Activated CD8-positive, alpha-beta T cell treated with anti-CD3 and anti-CD28 coated beads for 36 hours (primary cell): ENCODE measurements at regions not wholly inside any gene's neighbourhood (a gene's known extent, or its start where the extent isn't known, plus 50 kb on each side); places are given as distances from the start of the nearest gene placed in this dataset.

Experiments used
- ATAC-seq: fragments of 200-7000 bp; cut with Tn5 transposase; one replicate; pipeline ENCODE4 v1.10.0; 2021; ENCODE audit warnings: mild to moderate bottlenecking, moderate library complexity
- CTCF ChIA-PET: fragments of 350-600 bp; sonication (Branson Sonifier 250); formaldehyde crosslinking; loops from one replicate; lab custom pipeline; 2021; ENCODE audit warnings: antibody characterized with exemption; lab: Charles Lee
- POLR2A ChIA-PET: fragments of 350-600 bp; sonication (Branson Sonifier 250); formaldehyde crosslinking; loops from one replicate; lab custom pipeline; 2021; ENCODE audit warnings: antibody characterized with exemption; lab: Charles Lee
- DNase-seq: peaks from one replicate; pipeline ENCODE4 v3.0.0-alpha.2; 2020
- H3K27ac Mint-ChIP-seq: one replicate; pipeline ENCODE4 v1.8.0; 2021; ENCODE audit warnings: mild to moderate bottlenecking, mixed read lengths
- H3K27me3 Mint-ChIP-seq: one replicate; pipeline ENCODE4 v1.8.0; 2021; ENCODE audit warnings: mixed read lengths
- H3K36me3 Mint-ChIP-seq: one replicate; pipeline ENCODE4 v1.8.0; 2021; ENCODE audit warnings: low read depth, mixed read lengths
- H3K4me1 Mint-ChIP-seq: one replicate; pipeline ENCODE4 v1.8.0; 2021; ENCODE audit warnings: low read depth, mixed read lengths
- H3K4me3 Mint-ChIP-seq: one replicate; pipeline ENCODE4 v1.8.0; 2021; ENCODE audit warnings: mild to moderate bottlenecking, moderate library complexity, mixed read lengths
- H3K9me3 Mint-ChIP-seq: one replicate; pipeline ENCODE4 v1.8.0; 2021; ENCODE audit warnings: mixed read lengths
- intact Hi-C: fragments of 100-400 bp; cut with micrococcal nuclease; formaldehyde crosslinking; loops from one replicate; pipeline ENCODE4 v1.10.0; 2022
- TF ChIP-seq, protein P1 (sequence below): fragments of 200-600 bp; IDR thresholded peaks from one replicate; pipeline ENCODE4 v1.8.0; 2022; ENCODE audit warnings: antibody characterized with exemption, mild to moderate bottlenecking

DNA sequence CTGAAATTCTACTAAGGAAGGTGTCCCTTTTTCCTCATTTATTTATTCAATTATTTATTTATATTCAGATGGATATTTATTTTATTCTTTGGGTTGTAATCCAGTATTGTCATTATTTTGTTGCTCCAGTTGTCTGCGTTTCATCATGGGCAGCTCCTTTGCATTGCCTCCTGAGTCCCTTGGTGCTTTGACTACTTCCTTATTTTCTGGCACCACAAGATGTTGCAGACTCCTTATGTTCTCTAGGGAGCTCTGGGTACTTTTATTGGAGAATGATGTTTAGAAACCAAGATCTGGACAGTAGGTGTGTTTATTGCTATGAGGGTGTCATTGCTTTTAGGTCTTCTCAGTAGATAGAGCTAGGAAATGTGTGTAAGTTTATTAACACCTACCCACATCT lies 59.9 kb upstream of the ERRFI1 start:
- Mint-ChIP-seq H3K27ac (no peak overlapping the region), H3K9me3 (no peaks in the 10 kb centered on the region), H3K4me1 (peaks cover 10% of the 10 kb centered on the region), H3K36me3 (no peaks in the 10 kb centered on the region), H3K27me3 (peaks cover 8% of the 10 kb centered on the region), H3K4me3 (no peak overlapping the region)
- ChIA-PET CTCF (interaction anchor here (3.6 kb wide), 1 partner anchor 71 kb away, joined by 12 read pairs; no protein-coding TSS in a partner anchor), POLR2A (no interaction called here)
- DNase-seq (no peak), ATAC-seq (no peak)
- intact Hi-C loops = no loop called here
- TF ChIP-seq, protein P1, sequence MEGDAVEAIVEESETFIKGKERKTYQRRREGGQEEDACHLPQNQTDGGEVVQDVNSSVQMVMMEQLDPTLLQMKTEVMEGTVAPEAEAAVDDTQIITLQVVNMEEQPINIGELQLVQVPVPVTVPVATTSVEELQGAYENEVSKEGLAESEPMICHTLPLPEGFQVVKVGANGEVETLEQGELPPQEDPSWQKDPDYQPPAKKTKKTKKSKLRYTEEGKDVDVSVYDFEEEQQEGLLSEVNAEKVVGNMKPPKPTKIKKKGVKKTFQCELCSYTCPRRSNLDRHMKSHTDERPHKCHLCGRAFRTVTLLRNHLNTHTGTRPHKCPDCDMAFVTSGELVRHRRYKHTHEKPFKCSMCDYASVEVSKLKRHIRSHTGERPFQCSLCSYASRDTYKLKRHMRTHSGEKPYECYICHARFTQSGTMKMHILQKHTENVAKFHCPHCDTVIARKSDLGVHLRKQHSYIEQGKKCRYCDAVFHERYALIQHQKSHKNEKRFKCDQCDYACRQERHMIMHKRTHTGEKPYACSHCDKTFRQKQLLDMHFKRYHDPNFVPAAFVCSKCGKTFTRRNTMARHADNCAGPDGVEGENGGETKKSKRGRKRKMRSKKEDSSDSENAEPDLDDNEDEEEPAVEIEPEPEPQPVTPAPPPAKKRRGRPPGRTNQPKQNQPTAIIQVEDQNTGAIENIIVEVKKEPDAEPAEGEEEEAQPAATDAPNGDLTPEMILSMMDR = no peak

DNA sequence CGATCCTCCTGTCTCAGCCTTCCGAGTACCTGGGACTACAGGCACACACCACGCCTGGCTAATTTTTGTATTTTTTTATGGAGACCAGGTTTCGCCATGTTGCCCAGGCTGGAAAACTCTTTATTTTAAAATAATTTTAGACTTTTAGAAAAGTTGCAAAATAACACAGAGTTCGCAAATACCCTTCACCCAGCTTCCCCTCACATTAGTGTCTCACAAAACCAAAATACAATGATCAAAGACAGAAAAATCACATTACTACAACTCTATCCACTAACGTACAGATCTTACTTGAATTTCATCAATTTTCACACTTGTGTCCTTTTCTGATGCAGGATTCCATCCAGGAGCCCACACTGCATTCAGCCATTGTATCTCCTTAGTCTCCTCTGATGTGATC lies 58.8 kb upstream of the ERRFI1 start:
- Mint-ChIP-seq H3K36me3 (no peaks in the 10 kb centered on the region), H3K9me3 (no peaks in the 10 kb centered on the region), H3K27me3 (peaks cover 5% of the 10 kb centered on the region), H3K4me3 (no peak overlapping the region), H3K27ac (no peak overlapping the region), H3K4me1 (peaks cover 7% of the 10 kb centered on the region)
- TF ChIP-seq, protein P1 = no peak
- DNase-seq (no peak), ATAC-seq (no peak)
- CTCF ChIA-PET = interaction anchor here (3.6 kb wide), 1 partner anchor 70 kb away, joined by 12 read pairs; no protein-coding TSS in a partner anchor
- intact Hi-C loops = no loop called here
- POLR2A ChIA-PET = no interaction called here

DNA sequence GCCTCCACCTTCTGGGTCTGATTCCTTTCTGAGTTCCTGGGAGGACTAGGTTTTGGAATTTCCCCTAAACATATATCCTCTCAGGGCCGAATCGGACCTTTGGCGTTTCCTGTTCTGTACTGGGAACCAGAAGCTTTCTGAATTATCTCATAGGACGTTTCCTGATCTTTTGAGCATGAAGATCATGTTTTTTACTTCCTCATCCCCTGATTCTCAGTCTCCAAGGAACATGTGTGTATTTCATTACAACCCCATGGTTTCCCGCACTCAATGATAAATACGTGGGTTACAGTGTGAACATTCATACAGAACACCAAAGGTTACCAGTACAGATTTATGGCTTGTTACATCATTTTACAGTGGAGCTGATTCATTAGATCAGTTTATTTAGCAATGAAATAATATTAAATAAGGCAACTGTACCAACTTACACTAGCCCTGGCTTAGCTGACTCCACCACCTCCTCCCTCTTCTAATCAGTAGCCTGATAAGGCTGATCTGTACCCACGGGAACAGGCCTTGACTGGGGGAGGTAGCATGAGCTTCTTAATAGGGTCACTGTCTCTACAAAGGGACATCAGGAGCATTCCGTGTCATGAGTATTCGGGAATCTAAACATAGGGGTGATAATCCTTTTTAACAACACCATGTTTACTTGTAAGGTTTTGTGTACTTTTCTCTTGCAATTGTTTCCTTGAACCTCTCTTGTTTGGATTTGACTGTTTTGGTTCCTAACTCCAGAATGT lies 57.8 kb upstream of the ERRFI1 start:
- Mint-ChIP-seq H3K4me3 (no peak overlapping the region), H3K27ac (no peak overlapping the region), H3K27me3 (peaks cover 5% of the 10 kb centered on the region), H3K4me1 (no peaks in the 10 kb centered on the region), H3K36me3 (no peaks in the 10 kb centered on the region), H3K9me3 (no peaks in the 10 kb centered on the region)
- ChIA-PET CTCF (interaction anchor here (0.9 to 3.6 kb wide), 3 partner anchors 9 to 69 kb away, joined by 3 to 12 read pairs (median 3); no protein-coding TSS in a partner anchor), POLR2A (no interaction called here)
- DNase-seq (no peak), ATAC-seq (no peak)
- intact Hi-C loops = no loop called here
- TF ChIP-seq, protein P1 = no peak

DNA sequence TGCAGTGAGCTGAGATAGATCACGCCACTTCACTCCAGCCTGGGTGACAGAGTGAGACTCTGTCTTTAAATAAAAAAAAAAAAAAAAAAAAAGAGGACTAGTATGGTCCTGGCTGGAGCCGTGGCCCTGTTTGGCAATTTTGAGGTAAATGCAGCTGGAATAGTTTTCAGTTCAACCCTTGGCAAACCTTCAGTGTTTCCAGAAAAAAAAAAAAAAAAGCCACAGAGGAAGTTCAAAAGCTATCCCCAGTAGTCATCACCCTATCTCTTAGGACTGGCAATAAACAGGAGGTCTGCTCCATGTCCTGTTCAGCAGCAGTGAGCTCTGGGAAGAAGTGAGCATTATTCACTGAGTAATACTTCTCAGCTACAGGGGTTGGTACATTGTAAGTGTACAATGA lies 56.8 kb upstream of the ERRFI1 start:
- POLR2A ChIA-PET = no interaction called here
- DNase-seq (no peak), ATAC-seq (no peak)
- Mint-ChIP-seq H3K4me3 (no peak overlapping the region), H3K27ac (no peak overlapping the region), H3K9me3 (no peaks in the 10 kb centered on the region), H3K27me3 (peaks cover 3% of the 10 kb centered on the region), H3K36me3 (no peaks in the 10 kb centered on the region), H3K4me1 (no peaks in the 10 kb centered on the region)
- CTCF ChIA-PET = interaction anchor here (0.9 to 3.6 kb wide), 2 partner anchors 8 to 68 kb away, joined by 3 to 12 read pairs; no protein-coding TSS in a partner anchor
- TF ChIP-seq, protein P1 = no peak
- intact Hi-C loops = no loop called here

DNA sequence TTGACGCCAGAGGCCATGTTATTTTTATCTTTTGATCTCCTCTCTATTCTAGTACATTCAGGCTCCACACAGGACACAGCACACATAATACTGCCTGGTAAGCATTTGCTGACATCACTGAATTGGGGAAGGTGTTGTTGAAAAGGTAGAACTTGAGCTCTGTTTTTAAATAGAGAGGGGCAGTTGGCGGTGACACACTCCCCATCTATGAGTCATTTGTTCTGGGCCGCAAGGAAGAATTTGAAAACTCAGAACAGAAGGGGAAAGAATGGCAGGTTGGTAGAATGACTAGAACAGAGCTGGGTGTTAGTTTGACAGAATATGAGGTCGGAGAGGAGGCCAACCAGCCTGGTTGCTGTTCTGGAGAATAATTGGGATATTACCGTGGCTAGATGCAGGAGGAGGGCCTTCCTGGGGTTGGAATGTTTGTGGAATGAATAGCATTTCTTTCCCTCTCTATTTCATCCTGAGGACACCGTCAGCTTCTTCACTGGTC lies 52.1 kb upstream of the ERRFI1 start:
- POLR2A ChIA-PET = no interaction called here

More for the DNA sequence above, 52.1 kb upstream of the ERRFI1 start:
- intact Hi-C loops = no loop called here
- Mint-ChIP-seq H3K4me3 (no peak overlapping the region), H3K27ac (no peak overlapping the region), H3K4me1 (no peaks in the 10 kb centered on the region), H3K27me3 (peaks cover 2% of the 10 kb centered on the region), H3K9me3 (no peaks in the 10 kb centered on the region), H3K36me3 (no peaks in the 10 kb centered on the region)
- TF ChIP-seq, protein P1 = no peak
- CTCF ChIA-PET = no interaction called here
- ATAC-seq (peak; percentile 42), DNase-seq (no peak)
